AG09309 (cell line): ENCODE measurements at regions not wholly inside any gene's neighbourhood (a gene's known extent, or its start where the extent isn't known, plus 50 kb on each side); places are given as distances from the start of the nearest gene placed in this dataset.

Experiments used
- DNase-seq: peaks from one replicate; pipeline ENCODE4 v3.0.0-alpha.2; 2010; ENCODE audit warnings: low read depth
- H3K4me3 ChIP-seq: 2 replicates; pipeline ENCODE4 v1.5.1; 2011; ENCODE audit warnings: mild to moderate bottlenecking, low read depth, low read length, moderate library complexity; ENCODE audit not compliant: control insufficient read depth
- TF ChIP-seq, protein P1 (sequence below): IDR thresholded peaks from 2 replicates; pipeline ENCODE4 v1.5.1; 2011; ENCODE audit warnings: mild to moderate bottlenecking, low read depth, low read length, inconsistent platforms; ENCODE audit not compliant: insufficient read depth, control insufficient read depth; ENCODE audit errors: missing control alignments

GRCh38 chr5:126069329-126069728, 353.9 kb upstream of the GRAMD2B start:
- TF ChIP-seq, protein P1, sequence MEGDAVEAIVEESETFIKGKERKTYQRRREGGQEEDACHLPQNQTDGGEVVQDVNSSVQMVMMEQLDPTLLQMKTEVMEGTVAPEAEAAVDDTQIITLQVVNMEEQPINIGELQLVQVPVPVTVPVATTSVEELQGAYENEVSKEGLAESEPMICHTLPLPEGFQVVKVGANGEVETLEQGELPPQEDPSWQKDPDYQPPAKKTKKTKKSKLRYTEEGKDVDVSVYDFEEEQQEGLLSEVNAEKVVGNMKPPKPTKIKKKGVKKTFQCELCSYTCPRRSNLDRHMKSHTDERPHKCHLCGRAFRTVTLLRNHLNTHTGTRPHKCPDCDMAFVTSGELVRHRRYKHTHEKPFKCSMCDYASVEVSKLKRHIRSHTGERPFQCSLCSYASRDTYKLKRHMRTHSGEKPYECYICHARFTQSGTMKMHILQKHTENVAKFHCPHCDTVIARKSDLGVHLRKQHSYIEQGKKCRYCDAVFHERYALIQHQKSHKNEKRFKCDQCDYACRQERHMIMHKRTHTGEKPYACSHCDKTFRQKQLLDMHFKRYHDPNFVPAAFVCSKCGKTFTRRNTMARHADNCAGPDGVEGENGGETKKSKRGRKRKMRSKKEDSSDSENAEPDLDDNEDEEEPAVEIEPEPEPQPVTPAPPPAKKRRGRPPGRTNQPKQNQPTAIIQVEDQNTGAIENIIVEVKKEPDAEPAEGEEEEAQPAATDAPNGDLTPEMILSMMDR: no peak
- no peak for DNase-seq
- no peak overlapping the region for H3K4me3 ChIP-seq

GRCh38 chr5:126070481-126070880, 352.7 kb upstream of the GRAMD2B start:
- TF ChIP-seq, protein P1: no peak
- H3K4me3 ChIP-seq: no peak overlapping the region
- no peak for DNase-seq

- H3K4me3 ChIP-seq: no peak overlapping the region
- no peak for DNase-seq
- TF ChIP-seq, protein P1: no peak
Measured at GRCh38 chr5:126074538-126074937, 348.7 kb upstream of the GRAMD2B start.

DNA sequence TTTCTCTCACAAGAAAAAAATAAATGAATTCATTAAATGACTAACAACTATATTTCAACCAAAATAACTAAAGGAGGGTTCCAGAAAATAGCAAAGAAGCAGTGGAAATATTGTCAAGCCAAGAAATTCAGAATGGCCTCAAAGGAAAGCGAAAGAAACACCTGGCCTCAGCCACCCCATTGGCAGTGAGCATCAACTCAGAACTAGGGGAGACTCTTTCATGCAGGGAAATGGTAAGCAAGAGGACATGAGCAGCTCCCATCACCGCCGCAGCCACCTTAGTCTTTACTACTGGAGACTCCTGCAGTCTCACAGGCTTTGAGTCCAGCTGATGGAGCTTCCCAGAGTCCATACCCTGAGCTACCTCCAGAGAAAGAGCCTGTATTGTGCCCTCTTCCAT, 343.9 kb upstream of the GRAMD2B start:
- TF ChIP-seq, protein P1: no peak
- H3K4me3 ChIP-seq: no peak overlapping the region
- no peak for DNase-seq

DNA sequence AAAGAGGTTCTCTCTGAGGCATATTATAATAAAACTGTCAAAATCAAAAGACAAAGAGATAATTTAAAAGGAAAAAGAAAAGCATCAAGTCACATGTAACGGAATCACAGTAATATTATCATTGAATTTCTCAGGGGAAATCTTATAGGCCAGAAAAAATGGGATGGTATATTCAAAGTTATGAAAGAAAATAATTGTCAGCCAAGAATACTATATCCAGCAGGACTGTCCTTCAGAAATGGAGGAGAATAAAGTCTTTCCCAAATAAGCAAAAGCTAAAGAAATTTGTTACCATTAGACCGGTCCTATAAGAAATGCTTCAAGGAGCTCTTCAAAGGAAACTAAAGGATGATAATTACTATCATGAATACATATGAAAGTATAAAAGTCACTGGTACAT, 342.0 kb upstream of the GRAMD2B start:
- no peak for DNase-seq
- H3K4me3 ChIP-seq: no peak overlapping the region
- TF ChIP-seq, protein P1: no peak

GRCh38 chr5:126093041-126093440, 330.2 kb upstream of the GRAMD2B start:
- TF ChIP-seq, protein P1: no peak
- no peak overlapping the region for H3K4me3 ChIP-seq
- no peak for DNase-seq

DNA sequence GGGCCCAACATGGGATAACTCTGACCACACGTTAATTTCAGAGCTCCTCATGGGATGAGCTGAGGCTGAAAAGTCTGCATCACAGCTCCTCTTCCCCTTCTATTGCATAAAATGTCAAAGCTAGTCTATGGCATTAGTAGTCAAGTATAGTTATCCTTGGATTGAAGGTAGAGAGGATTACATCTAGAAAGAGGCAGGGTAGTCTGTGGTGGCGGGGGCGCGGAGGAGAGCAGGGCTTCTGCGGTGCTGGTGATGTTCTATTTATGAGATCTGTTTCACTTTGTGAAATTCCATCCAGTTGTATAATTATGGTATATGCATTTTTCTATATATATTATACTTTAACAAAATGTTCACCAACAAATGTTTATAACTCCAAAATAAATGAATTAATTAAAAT, 329.5 kb upstream of the GRAMD2B start:
- TF ChIP-seq, protein P1: no peak
- no peak overlapping the region for H3K4me3 ChIP-seq
- no peak for DNase-seq
